ENCODE measurements at regions not wholly inside any gene's neighbourhood (a gene's known extent, or its start where the extent isn't known, plus 50 kb on each side); places are given as distances from the start of the nearest gene placed in this dataset.

DNA sequence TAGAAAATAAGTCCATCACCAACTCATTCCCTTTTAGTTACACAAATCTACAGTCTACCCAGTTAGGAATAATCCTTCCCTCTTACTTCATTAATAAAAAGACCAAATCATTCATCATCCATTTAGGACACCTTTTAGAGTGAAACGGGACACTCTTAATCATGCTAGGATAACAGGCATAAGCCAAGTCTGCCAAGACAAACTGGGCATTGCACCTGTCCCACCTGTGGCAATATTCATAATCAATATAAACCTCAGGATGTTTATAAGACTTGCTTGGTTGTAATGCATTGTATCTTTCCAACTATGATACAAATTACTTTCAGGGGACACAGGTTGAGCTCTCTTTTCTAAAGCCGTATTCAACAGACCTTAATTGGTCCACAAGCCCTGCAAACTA lies 82.7 kb upstream of the SH3BP4 start:
- no peak overlapping the region for H3K4me3 ChIP-seq
- H3K36me3 ChIP-seq (ENCODE audit: control insufficient read depth in 2 of 2, insufficient read depth in 2 of 2, low read length in 1 of 2) = no peaks in the 10 kb centered on the region
- no TSS peak for BruUV-seq (replicated peaks)
- H3K27ac ChIP-seq (ENCODE audit: control insufficient read depth, insufficient read depth) = no peak overlapping the region
- no peaks in the 10 kb centered on the region for H3K79me2 ChIP-seq (ENCODE audit: control insufficient read depth, insufficient read depth, low read length)
- no peak overlapping the region for H3K4me2 ChIP-seq (ENCODE audit: control insufficient read depth, insufficient read depth)
- WGBS (ENCODE audit: insufficient coverage, insufficient replicate concordance, low lambda C conversion rate, missing lambda C conversion rate) = 0% methylated on average over 2 of the region's 2 CpGs
- in situ Hi-C loops (cut with MboI) = no loop called here
- intact Hi-C loops (cut with micrococcal nuclease; ENCODE audit: unreplicated experiment) = no loop called here
- ATAC-seq (no peak), DNase-seq (ENCODE audit: low read depth, low spot score) (no peak), FAIRE-seq (no peak)
- ChIA-PET SMC1A (ENCODE audit: uncharacterized antibody, unreplicated experiment) (no interaction called here), RAD21 (ENCODE audit: unreplicated experiment) (no interaction called here), POLR2A (no interaction called here), CTCF (no interaction called here)
- H3K27me3 ChIP-seq (replicated peaks in 1 of 2; ENCODE audit: control insufficient read depth in 2 of 2, insufficient read depth in 2 of 2, low read length in 1 of 2) = no peaks in the 10 kb centered on the region
- H3K9ac ChIP-seq (ENCODE audit: control insufficient read depth, insufficient read depth, low read length) = no peak overlapping the region
- TF ChIP-seq CHD2 (IDR thresholded peaks at IDR 0.05; ENCODE audit: borderline replicate concordance, low read depth, low read length) = no peak
- TF ChIP-seq WRNIP1 (IDR thresholded peaks at IDR 0.05; ENCODE audit: borderline replicate concordance, low read depth, low read length) = no peak
- TF ChIP-seq JUNB (IDR thresholded peaks at IDR 0.05) = no peak
- TF ChIP-seq TARDBP (IDR thresholded peaks at IDR 0.05; ENCODE audit: borderline replicate concordance) = no peak
- no peak for TF ChIP-seq RAD51 (IDR thresholded peaks at IDR 0.05)
- TF ChIP-seq CREB1 (IDR thresholded peaks at IDR 0.05; ENCODE audit: low read depth) = no peak
- no peak for TF ChIP-seq HDGF (IDR thresholded peaks at IDR 0.05)
- TF ChIP-seq EGR1 (IDR thresholded peaks at IDR 0.05; ENCODE audit: borderline replicate concordance in 1 of 2, low read depth in 2 of 2, low read length in 2 of 2) = no peak
- TF ChIP-seq SUPT20H (IDR thresholded peaks at IDR 0.05; ENCODE audit: borderline replicate concordance, control insufficient read depth, low read depth, low read length) = no peak
- TF ChIP-seq CBX3 (IDR thresholded peaks at IDR 0.05; ENCODE audit: borderline replicate concordance, low read depth) = no peak
- no peak for TF ChIP-seq NRF1 (conservative IDR thresholded peaks at IDR 0.05; ENCODE audit: low read depth, low read length)
- TF ChIP-seq, protein P1, sequence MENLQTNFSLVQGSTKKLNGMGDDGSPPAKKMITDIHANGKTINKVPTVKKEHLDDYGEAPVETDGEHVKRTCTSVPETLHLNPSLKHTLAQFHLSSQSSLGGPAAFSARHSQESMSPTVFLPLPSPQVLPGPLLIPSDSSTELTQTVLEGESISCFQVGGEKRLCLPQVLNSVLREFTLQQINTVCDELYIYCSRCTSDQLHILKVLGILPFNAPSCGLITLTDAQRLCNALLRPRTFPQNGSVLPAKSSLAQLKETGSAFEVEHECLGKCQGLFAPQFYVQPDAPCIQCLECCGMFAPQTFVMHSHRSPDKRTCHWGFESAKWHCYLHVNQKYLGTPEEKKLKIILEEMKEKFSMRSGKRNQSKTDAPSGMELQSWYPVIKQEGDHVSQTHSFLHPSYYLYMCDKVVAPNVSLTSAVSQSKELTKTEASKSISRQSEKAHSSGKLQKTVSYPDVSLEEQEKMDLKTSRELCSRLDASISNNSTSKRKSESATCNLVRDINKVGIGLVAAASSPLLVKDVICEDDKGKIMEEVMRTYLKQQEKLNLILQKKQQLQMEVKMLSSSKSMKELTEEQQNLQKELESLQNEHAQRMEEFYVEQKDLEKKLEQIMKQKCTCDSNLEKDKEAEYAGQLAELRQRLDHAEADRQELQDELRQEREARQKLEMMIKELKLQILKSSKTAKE (IDR thresholded peaks at IDR 0.05; ENCODE audit: low read depth, poor library complexity, severe bottlenecking) = no peak
- TF ChIP-seq MEF2A (IDR thresholded peaks at IDR 0.05; ENCODE audit: insufficient read depth, low read depth, low read length) = no peak
- TF ChIP-seq KLF5 (IDR thresholded peaks at IDR 0.05; ENCODE audit: partially characterized antibody) = no peak
- TF ChIP-seq ZNF622 (IDR thresholded peaks at IDR 0.05) = no peak
- no peak for TF ChIP-seq ETV6 (conservative IDR thresholded peaks at IDR 0.05 in 1 of 2, IDR thresholded peaks at IDR 0.05 in 1 of 2; ENCODE audit: borderline replicate concordance in 1 of 2, low read depth in 1 of 2)
- TF ChIP-seq, protein P2, sequence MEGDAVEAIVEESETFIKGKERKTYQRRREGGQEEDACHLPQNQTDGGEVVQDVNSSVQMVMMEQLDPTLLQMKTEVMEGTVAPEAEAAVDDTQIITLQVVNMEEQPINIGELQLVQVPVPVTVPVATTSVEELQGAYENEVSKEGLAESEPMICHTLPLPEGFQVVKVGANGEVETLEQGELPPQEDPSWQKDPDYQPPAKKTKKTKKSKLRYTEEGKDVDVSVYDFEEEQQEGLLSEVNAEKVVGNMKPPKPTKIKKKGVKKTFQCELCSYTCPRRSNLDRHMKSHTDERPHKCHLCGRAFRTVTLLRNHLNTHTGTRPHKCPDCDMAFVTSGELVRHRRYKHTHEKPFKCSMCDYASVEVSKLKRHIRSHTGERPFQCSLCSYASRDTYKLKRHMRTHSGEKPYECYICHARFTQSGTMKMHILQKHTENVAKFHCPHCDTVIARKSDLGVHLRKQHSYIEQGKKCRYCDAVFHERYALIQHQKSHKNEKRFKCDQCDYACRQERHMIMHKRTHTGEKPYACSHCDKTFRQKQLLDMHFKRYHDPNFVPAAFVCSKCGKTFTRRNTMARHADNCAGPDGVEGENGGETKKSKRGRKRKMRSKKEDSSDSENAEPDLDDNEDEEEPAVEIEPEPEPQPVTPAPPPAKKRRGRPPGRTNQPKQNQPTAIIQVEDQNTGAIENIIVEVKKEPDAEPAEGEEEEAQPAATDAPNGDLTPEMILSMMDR (IDR thresholded peaks at IDR 0.05 in 2 of 3, conservative IDR thresholded peaks at IDR 0.05 in 1 of 3; ENCODE audit: control insufficient read depth in 2 of 3, extremely low read depth in 1 of 3, insufficient read depth in 1 of 3, low read depth in 3 of 3, low read length in 3 of 3) = no peak
- TF ChIP-seq, protein P3, sequence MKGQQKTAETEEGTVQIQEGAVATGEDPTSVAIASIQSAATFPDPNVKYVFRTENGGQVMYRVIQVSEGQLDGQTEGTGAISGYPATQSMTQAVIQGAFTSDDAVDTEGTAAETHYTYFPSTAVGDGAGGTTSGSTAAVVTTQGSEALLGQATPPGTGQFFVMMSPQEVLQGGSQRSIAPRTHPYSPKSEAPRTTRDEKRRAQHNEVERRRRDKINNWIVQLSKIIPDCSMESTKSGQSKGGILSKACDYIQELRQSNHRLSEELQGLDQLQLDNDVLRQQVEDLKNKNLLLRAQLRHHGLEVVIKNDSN (IDR thresholded peaks at IDR 0.05; ENCODE audit: borderline replicate concordance, extremely low read length, insufficient read depth, low read depth, low read length) = no peak
- TF ChIP-seq SIX5 (IDR thresholded peaks at IDR 0.05; ENCODE audit: low read depth, low read length, severe bottlenecking) = no peak
- no peaks in the 10 kb centered on the region for H3K4me1 ChIP-seq (ENCODE audit: control insufficient read depth, insufficient read depth, low read length)
- no peaks in the 10 kb centered on the region; the same call in 2 of the 3 replicates for H3K9me3 ChIP-seq (replicated peaks; ENCODE audit: control insufficient read depth, insufficient read depth, low read length)
- H4K20me1 ChIP-seq (ENCODE audit: control insufficient read depth, insufficient read depth) = no peaks in the 10 kb centered on the region
- H2AFZ ChIP-seq (ENCODE audit: control insufficient read depth, low read depth, low read length) = no peak overlapping the region
